ENCODE measurements at regions not wholly inside any gene's neighbourhood (a gene's known extent, or its start where the extent isn't known, plus 50 kb on each side); places are given as distances from the start of the nearest gene placed in this dataset.

DNA sequence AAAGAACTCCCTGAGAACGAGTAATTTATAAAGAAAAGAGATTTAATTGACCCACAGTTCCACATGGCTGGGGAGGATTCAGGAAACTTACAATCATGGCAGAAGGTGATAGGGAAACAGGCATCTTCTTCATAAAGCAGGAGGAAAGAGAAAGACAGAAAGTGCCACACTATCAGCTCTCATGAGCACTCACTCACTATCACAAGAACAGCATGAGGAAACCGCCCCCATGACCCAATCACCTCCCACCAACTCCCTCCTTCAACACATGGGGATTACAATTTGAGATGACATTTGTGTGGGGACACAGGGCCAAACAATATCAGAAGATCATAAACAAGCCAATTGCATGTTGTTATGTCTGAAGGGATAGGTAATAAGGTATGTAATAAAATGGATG is 935.9 kb upstream of the COX7C start:
- no peak overlapping the region for H3K4me3 ChIP-seq (ENCODE audit: low read depth, low read length)
- no peak for DNase-seq (ENCODE audit: low read depth)
- TF ChIP-seq, protein P1, sequence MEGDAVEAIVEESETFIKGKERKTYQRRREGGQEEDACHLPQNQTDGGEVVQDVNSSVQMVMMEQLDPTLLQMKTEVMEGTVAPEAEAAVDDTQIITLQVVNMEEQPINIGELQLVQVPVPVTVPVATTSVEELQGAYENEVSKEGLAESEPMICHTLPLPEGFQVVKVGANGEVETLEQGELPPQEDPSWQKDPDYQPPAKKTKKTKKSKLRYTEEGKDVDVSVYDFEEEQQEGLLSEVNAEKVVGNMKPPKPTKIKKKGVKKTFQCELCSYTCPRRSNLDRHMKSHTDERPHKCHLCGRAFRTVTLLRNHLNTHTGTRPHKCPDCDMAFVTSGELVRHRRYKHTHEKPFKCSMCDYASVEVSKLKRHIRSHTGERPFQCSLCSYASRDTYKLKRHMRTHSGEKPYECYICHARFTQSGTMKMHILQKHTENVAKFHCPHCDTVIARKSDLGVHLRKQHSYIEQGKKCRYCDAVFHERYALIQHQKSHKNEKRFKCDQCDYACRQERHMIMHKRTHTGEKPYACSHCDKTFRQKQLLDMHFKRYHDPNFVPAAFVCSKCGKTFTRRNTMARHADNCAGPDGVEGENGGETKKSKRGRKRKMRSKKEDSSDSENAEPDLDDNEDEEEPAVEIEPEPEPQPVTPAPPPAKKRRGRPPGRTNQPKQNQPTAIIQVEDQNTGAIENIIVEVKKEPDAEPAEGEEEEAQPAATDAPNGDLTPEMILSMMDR (IDR thresholded peaks at IDR 0.05; ENCODE audit: control insufficient read depth, extremely low read depth, insufficient read depth), result no peak

DNA sequence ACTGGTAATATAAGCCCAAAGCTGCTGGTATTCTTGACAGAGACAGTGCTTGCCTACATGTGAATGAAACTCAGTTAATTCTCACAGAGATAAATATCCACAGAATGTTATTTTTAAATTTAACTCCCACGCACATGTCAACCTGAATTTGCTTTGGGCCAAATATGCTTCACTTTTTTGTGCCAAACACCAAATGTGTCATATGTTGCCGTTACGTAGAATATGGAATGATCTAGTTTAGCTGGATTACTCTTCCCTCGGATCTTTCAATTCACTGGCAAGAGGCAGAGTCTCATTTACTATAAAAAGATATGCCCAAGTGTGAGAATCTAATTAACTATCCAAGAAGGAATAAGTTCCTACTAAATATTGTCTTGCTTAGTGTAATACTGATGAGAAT is 933.4 kb upstream of the COX7C start:
- TF ChIP-seq, protein P1 (IDR thresholded peaks at IDR 0.05; ENCODE audit: control insufficient read depth, extremely low read depth, insufficient read depth), result no peak

DNA sequence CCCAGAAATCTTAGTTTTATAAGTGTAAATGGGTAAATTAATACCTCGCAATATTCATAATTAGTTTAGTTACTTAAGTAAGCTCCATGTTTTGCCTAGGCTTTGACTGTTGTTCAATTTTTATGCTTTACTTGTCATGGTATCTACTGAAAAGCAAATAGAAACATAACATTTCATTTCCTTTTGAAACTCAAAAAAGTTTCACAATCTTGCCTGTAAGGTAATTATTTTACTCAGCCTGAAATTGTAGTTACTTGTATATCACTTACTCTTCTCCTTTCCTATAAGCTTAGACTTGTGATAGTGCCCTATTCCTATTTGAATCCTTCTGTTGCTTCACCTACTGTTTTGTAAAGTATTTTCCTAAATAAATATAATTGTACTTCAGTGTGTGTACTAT is 914.4 kb upstream of the COX7C start:
- TF ChIP-seq, protein P1 (IDR thresholded peaks at IDR 0.05; ENCODE audit: control insufficient read depth, extremely low read depth, insufficient read depth), result no peak
- no peak overlapping the region for H3K4me3 ChIP-seq (ENCODE audit: low read depth, low read length)

More for the DNA sequence above, 933.4 kb upstream of the COX7C start:
- no peak overlapping the region for H3K4me3 ChIP-seq (ENCODE audit: low read depth, low read length)
- DNase-seq (ENCODE audit: low read depth), result no peak

DNA sequence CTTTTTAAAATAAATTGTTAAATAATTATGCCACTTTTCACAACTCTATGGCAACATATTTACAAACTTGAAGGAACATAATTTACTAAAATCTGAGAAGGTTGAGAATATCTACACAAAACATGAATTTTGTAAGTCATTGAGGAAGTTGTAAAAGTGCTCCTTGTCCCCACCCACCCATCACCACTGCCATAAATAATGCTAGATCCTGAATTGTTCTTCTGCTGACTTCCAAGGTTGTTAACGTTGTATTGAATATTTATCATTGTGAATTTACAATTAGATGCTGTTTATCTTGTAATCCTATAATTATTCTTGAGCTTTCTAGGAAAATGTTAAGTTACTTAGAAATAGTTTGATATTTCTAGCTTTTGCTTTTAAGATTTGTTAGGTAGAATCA is 908.0 kb upstream of the COX7C start:
- TF ChIP-seq, protein P1 (IDR thresholded peaks at IDR 0.05; ENCODE audit: control insufficient read depth, extremely low read depth, insufficient read depth), result no peak
- no peak for DNase-seq (ENCODE audit: low read depth)
- no peak overlapping the region for H3K4me3 ChIP-seq (ENCODE audit: low read depth, low read length)

More for the DNA sequence above, 914.4 kb upstream of the COX7C start:
- DNase-seq (ENCODE audit: low read depth), result no peak

DNA sequence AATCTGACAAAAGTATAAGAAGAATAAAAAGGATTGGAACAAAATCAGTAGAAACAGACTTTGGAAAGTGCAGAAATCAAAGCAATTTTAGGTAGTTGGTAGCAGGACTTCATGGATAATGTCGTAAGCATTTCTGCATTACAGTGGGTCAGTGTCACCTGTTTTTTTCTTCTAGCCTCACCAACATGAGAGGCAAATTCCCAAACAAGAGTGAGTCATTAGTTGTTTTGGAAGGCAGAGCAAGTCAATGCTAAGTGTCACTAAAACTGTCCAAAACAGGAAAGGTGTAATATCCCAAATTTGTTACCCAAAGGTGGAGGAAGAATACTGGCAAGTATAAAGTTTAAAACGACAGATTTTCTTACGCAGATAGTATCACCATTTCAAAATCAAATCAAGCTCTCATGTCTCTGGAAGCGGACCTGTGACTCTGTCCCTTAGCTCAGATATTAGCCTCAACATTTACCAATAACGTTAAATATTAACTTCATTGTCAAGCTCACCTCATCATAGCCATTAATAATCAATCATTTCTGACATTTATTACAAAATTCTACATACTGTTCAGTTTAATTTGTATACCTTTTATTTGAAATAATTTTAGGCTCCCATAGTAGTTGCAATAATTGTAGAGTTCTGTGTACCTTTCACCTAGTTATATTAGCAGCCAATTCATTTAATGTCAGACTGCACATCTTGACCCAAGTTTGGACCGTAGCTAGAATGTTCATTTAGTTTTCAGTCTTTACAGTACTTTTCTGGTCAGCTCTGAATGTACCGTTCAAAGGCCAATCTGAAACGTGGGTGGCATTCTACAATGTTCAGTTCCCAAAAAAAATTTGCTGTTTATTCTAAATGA is 901.2 kb upstream of the COX7C start:
- TF ChIP-seq, protein P1 (IDR thresholded peaks at IDR 0.05; ENCODE audit: control insufficient read depth, extremely low read depth, insufficient read depth), result no peak
- no peak for DNase-seq (ENCODE audit: low read depth)
- H3K4me3 ChIP-seq (ENCODE audit: low read depth, low read length), result no peak overlapping the region

DNA sequence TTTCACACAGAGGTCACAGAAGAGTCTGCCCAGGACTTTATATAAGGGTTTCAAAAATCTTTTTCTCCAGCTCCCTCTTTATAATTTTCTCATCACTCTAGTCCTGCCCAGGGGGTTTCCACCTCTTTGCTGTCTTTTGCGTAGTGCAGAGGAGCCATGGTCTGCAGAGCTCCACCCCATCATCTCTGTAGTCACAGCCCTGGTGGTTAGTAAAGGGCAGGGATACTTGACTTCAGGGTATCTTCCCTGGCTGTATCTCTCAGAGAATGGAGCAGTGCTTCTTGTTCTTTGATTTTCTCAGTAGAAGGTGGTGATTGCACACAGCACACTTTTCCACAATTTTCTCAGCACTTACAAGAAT is 900.6 kb upstream of the COX7C start:
- DNase-seq (ENCODE audit: low read depth), result no peak
- TF ChIP-seq, protein P1 (IDR thresholded peaks at IDR 0.05; ENCODE audit: control insufficient read depth, extremely low read depth, insufficient read depth), result no peak
- no peak overlapping the region for H3K4me3 ChIP-seq (ENCODE audit: low read depth, low read length)

DNA sequence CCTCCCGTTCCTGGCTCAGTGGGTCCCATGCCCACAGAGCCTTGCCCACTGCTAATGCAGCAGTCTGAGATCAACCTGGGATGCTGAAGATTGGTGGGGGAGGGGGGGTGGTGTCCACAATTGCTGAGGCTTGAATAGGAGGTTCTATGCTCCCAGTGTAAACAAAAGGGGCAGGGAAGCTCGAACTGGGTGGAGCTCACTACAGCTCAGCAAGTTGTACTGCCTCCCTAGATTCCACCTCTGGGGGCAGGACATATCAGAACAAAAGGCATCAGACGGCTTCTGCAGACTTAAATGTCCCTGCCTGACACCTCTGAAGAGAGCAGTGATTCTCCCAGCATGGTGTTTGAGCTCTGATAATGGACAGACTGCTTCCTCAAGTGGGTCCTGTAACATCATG is 885.6 kb upstream of the COX7C start:
- TF ChIP-seq, protein P1 (IDR thresholded peaks at IDR 0.05; ENCODE audit: control insufficient read depth, extremely low read depth, insufficient read depth), result no peak
- no peak for DNase-seq (ENCODE audit: low read depth)

More for the DNA sequence above, 885.6 kb upstream of the COX7C start:
- no peak overlapping the region for H3K4me3 ChIP-seq (ENCODE audit: low read depth, low read length)

Measured in LNCaP clone FGC (cell line).